Renal cortical epithelial cell (primary cell): ENCODE measurements at regions not wholly inside any gene's neighbourhood (a gene's known extent, or its start where the extent isn't known, plus 50 kb on each side); places are given as distances from the start of the nearest gene placed in this dataset.

ENCODE experiments used
- DNase-seq: peaks from one replicate; pipeline ENCODE4 v3.0.0-alpha.2; 2011; ENCODE audit warnings: low read depth

GRCh38 chr2:18083806-18084205, 205.3 kb downstream of the KCNS3 start:
- no peak for DNase-seq

DNA sequence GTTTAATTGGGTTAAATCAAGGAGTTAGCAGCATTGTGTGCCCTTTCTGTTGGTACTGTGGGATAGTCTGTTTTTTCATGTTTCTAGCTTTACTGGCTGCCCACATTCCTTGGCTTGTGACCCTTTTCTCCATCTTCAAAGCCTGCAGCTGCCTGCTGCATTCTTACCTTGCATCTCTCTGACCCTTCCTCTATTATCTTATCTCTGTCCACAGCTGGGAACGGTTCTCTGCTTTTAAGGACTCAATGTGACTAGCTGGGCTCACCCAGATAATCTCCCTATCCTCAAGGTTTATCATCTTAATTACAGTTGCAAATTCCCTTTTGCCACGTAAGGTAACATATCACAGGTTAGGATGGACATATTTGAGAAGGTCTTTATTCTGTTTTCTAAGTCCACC, 199.7 kb downstream of the KCNS3 start:
- DNase-seq: no peak

- DNase-seq: peak; percentile 66
These were observed 199.2 kb downstream of the KCNS3 start for GRCh38 chr2:18077704-18078103.

DNA sequence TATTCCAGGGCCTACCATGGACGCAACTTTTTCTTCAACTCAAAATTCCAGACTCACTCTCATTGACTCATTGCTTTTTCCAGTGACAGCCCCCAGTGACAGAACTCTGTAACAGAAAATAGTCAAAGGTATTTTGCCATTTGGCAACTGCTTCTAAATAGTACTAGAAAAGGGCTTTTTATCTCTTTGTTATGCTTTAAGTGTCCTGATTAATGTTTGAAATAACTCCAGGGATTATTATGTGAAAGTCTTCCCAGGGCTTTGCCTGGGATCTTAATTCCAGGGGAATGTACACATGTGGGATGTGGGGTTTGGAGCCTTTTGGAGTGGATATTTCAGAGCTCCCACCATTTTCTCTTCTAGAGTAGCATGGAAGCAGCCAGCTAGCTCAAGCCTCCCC, 198.8 kb downstream of the KCNS3 start:
- DNase-seq: no peak

- no peak for DNase-seq
These were observed 196.0 kb downstream of the KCNS3 start for GRCh38 chr2:18074476-18074875.

- no peak for DNase-seq
These were observed 195.1 kb downstream of the KCNS3 start for GRCh38 chr2:18073601-18074000.

DNA sequence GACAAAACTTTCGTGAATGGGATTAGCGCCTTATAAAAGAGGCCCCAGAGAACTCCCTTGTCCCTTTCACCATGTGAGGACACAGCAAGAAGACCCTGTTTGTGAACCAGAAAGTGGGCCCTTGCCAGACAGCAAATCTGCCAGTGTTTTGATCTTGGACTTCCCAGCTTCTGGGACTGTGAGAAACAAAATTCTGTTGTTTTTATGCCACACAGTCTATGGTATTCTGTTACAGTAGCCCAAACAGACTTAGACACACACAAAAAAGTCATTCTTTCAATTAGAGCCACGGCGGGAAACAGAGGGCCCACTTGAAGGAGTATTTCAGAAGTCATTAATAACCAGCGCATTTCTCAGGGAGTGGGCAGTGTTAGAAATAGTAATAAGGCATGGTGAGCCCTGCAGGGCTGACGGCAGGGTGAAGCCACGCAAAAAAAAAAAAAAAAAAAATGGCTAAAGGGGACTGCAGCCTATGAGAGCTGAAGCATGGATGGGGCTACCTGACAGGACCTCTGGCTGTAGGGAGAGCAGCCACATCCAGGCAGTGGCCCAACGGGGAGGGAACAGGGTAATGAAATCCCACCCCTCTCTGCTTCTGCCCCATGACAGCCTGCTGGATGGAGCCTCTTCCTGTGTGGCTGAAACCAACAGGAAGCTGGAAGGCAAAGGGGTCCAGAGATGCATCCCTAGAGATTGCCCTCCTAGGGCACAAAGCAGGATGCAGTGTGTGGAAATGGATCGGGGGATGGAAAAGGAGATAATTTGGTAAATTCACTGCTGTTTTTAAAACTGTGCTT, 189.3 kb downstream of the KCNS3 start:
- DNase-seq: no peak

DNA sequence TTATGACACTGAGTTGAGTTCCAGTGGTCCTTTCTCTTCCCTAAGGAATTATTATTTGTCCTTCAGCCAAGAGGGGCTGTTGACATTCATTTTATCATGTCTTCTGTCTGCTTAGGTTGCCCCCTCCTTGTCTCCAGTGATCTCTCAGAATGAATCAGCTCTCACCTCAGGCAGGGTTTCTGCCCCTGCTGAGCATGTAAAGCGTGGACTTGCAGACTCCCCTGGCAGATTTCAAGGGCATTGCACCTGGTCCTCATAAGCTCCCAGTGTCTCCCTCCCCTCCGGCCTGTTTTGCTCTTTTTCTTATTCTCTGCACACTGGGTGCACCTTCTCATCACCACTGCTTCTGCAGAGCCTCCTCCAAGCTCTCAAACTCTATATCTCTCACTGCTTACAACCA, 188.4 kb downstream of the KCNS3 start:
- no peak for DNase-seq

DNA sequence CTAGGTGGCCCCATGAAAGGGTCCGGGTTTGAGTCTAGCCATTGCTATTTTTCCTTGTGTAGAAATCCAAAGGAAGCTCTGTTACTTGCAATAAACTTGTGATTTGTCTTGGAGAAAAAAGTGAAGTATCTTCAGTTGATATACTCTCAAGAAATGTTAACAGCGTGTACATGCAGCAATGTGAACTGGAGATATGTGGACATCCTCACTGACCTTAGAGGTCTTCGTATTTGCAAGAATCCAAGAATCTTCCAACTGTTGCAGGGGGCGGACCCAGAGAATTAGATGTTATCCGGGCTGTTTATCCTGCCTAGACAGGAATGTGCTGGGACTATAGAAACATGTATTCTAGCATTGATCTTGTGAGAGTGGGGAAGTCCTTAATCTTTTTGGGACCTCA, 187.6 kb downstream of the KCNS3 start:
- DNase-seq: no peak

DNA sequence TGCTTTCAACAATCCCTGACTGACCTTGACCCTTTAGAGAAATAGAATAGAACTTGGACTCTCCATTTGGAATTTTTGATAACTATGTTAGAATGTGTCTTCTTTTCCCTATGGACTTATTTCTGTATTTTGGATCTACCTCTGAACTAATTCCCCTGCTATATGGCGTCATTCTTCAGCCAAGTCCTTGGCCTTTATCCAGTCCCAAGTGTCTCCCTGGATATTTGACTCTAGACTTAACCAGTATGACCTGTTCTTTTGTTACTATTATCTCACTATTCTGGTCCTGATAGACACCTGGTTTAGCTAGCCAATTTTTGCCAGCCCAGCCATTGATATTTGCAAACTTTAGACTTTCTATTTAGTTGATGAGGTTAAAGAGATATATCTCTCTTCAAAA, 186.8 kb downstream of the KCNS3 start:
- DNase-seq: no peak

- DNase-seq: no peak
These were observed 185.5 kb downstream of the KCNS3 start for GRCh38 chr2:18063826-18064470.

- no peak for DNase-seq
These were observed 184.4 kb downstream of the KCNS3 start for GRCh38 chr2:18062892-18063291.

DNA sequence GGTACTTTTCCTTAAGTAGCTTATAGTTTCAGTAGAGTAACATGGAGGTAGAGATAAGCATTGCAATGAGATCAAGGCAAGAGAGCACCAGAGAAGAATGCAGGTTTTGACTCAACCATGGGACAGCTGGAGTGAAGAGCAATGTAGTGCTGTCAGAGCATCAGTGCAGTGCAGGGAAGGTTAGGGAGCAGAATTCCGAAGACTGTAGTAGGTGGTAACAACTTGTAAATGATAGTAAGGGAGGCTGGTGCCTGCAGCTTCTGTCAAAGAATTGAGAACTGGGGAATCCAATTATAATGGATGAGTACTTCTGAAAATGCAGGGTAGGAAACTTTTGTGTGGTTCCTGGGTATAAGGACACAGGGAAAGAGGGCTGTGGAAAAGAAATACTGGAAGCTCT, 183.2 kb downstream of the KCNS3 start:
- no peak for DNase-seq

DNA sequence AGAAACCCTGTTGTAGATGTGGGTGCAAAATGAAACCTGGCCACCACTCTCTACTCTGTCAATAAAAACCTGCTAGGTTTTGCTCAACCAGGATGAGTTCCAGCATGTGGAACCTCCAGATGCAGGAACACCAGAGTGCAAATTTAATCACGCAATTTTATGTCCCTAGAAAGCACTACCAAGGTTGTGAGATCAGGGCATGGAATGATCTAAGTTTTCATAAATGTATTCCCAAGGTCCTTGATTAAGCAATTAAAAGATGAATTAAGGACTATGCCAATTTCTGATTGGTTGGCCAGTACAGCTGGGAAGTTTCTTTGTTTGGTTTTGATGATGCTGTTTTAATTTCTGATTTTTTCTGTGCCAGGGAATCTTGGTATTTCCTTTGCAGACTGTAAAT, 179.2 kb downstream of the KCNS3 start:
- no peak for DNase-seq

- DNase-seq: no peak
These were observed 176.8 kb downstream of the KCNS3 start for GRCh38 chr2:18055290-18055689.

GRCh38 chr2:18050001-18050400, 171.5 kb downstream of the KCNS3 start:
- DNase-seq: no peak

DNA sequence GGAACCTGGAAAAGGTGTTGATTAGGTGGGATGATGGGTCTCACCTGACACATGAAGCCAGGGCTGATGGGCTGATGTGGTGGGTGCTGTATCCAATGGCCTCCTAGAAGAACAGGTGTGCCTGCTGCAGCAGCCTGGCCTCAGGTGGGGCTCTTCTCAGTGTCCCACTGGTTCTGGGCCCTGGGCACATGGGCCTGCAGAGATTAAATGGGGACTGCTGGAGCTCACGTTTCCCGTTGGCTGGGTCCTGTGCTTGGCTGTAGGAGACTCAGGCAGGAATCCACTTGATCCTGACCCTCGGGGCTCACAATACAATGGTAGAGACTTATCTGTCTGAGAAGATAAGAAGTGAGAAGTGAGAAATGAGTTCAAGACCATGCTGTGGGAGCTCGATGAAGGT, 170.9 kb downstream of the KCNS3 start:
- DNase-seq: no peak

DNA sequence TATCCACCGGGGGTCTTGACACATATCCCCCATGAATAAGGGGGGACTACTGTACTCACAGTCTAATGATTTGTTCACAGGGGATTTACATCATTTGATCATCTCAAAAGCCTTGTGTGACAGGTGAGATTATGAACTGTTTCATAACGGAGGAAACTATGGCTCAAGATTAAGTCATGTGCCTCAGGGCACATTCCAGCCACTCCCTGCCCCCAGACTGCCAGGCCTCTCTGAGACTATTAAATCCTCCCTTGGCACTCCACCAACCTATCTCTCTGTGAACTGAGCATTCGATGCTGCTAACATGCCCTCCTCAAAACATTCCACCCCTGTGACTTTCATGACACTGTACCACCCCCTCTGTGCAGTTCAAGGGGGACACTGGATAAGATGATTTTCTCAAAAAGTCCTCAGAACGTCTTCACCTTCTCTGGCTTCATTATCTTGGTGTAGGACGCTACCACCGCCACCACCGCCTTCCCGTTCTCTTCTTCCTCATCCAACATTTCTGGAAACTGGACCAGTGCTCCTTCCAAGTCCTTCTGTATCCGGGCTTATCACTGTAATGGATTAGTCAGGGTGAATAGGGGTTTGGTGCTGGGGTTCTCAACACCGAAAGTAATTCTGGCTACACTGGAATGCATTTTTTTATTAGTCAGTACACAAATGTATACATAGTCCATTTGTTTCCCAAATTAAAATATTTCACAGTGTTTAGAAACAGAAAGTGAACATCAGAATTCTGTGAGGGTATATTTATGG, 169.6 kb downstream of the KCNS3 start:
- DNase-seq: peak; percentile 60

DNA sequence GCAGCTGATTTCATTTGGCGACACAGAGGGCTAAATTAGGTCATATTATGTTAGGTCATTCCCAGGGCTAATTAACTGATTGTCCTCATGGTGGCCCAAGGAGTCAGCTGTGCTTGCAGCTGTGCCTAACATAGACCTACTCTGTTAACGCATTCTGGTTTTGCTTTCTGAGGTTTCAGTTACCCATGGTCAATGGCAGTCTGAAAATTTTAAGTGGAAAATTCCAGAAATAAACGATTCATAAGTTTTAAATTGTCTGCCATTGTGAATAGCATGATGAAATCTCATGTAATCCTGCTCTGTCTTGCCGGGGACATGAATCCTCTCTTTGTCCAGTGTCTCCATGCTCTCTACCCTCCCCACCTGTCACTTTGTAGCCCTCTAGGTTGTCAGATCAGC, 168.7 kb downstream of the KCNS3 start:
- DNase-seq: no peak

DNA sequence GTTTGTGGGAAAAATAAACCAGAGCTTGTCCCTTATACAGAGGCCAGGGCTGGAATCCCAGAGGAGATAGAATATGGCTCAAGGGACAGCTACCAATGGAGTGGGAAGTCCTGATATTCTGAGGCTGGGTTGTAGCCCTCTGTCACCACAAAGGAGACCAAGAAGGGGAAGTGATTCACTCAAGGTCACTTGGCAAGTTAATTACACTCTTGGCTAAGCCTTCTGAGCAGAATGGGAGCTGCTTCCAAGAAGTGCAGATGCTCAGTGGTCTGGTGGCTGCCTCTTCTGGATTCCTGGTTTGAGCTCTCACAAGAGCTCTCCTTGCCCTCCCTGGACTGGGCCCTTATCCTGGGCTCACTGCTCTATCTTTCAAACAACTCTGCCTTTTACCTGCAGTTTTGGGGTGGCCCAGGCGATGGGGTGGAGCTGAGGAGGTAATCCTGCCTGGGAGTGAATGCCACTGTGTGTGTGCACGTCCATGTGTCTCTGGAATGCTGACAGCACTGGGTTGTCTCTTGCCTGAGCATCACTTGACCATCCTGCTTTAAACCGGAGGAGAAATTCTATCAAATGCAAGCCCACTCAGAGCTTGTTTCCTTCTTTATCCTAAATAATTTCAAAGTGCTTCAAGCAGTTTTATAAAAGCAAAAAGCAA, 168.2 kb downstream of the KCNS3 start:
- peak; percentile 30 for DNase-seq

- DNase-seq: no peak
These were observed 167.6 kb downstream of the KCNS3 start for GRCh38 chr2:18046017-18046416.

DNA sequence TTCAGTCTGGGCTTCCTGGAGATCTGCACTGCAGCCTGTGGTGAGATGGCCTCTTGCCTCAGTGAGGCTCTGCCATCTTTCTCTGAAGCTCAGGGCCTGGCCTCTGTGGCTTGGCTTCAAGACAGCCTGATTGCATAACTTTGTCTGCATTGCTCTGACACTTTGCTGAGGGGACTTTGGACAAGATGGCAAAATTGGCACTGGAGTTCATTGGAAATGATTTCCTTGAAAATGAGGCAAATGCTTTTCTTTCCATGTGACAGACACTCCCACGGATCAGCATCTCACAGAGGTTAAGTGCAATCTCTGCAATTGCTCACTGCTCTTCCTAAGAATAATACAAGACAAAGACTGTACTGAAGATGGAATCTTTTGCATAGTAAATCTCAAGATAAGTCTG, 166.8 kb downstream of the KCNS3 start:
- DNase-seq: peak; percentile 58
